Medulla oblongata (tissue), 1 donor: ENCODE measurements at regions not wholly inside any gene's neighbourhood (a gene's known extent, or its start where the extent isn't known, plus 50 kb on each side); places are given as distances from the start of the nearest gene placed in this dataset.

ENCODE experiments used
- DNase-seq: peaks from one replicate; pipeline ENCODE4 v3.0.0-alpha.2; 2015; ENCODE audit errors: extremely low spot score

DNA sequence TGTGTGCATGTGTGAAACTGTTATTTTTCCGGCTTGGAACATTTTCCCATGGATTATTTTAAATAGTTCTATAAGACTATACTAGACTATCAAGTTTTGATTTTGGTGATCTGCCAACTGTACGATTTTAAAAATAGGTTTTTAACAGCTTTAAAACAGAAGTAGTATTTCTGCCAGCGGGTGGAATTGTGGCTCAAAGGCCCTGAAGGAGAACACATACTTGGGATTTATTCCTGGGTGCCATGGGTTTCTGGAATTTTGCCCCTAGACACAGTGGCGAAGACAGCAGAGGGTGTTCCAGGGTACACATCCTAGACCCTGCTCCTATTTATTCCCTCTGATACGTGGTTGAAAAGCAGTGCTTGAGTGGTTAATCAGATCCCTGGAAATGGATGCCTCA lies 81.7 kb upstream of the IPO9 start:
- no peak for DNase-seq

- no peak for DNase-seq
These were observed 80.6 kb upstream of the IPO9 start for GRCh38 chr1:201748335-201748734.

GRCh38 chr1:201749059-201749690 lies 79.8 kb upstream of the IPO9 start:
- no peak for DNase-seq

GRCh38 chr1:201750120-201750519 lies 78.8 kb upstream of the IPO9 start:
- DNase-seq: no peak

GRCh38 chr1:201750934-201751333 lies 78.0 kb upstream of the IPO9 start:
- DNase-seq: no peak

DNA sequence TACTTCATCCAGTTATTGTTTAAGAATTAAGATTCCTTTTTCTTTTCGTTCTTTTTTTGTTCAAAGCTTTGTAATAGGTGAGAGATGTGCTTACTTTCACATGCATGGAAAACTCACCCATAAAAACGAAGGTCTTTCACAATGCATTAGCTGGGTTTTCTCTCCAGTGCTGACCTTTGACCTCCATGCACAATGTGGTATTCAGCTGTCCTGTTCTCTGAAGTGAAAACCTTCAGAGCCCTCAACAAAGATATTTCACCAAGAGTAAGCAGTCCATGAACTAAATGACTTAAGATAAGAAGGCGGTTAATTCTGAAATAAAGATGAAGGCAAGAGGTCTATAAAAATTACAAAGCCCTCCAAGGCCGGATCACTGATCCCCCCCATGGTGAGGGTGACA lies 77.1 kb upstream of the IPO9 start:
- DNase-seq: no peak

DNA sequence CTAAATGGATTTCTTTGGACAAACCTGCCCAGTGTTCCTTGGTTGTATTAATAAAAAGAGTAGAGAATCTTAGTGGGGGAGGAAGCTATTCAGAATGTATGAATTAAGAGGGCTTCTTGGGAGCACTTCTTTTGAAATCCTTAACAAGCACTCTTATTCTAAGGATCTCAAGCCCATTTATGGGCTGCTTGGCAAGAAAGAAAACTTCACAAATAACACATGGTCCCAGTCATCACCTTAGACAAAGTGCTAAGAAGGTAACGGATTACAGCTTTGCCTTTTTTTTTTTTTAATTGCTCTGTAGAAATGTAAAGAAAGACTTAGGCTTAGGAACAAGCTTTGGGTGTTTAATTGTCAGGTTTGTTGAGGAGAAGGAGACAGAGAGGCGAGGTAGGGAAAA lies 76.6 kb upstream of the IPO9 start:
- DNase-seq: no peak

DNA sequence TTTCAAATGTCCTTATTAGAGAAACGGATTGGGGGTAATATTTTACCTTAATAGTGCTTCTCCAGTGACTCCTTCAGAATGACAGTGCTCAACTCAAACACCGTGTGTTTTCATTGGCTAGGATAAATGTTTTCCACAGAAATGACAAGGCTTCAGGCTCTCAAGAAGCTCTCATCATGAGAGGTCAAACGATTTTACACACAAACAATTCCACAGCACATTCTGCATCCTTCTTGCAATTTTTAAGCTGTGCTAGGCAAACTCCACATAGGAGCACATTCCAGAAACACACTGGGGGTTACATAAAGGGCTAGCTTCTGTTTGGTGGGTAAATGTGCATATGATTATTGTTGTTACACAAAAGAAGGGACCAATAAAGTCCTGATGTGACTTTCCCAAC lies 75.5 kb upstream of the IPO9 start:
- no peak for DNase-seq

- DNase-seq: no peak
These were observed 74.6 kb upstream of the IPO9 start for GRCh38 chr1:201754353-201754752.

DNA sequence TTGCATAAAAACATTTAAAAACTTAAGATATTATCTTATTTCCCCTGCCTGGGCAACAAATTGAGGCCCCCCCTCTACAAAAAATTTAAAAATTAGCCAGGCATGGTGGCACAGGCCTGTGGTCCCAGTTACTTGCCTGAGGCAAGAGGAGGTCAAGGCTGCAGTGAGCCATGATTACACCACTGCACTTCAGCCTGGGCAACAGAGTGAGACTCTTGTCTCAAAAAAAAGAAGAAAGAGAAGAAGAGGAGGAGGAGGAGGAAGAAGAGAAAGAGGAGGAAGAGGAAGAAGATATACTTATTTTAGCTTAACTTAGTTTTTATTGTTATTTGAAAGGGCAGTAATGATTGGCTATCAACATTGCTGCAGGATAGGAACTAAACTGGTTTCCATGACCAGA lies 73.8 kb upstream of the IPO9 start:
- no peak for DNase-seq

DNA sequence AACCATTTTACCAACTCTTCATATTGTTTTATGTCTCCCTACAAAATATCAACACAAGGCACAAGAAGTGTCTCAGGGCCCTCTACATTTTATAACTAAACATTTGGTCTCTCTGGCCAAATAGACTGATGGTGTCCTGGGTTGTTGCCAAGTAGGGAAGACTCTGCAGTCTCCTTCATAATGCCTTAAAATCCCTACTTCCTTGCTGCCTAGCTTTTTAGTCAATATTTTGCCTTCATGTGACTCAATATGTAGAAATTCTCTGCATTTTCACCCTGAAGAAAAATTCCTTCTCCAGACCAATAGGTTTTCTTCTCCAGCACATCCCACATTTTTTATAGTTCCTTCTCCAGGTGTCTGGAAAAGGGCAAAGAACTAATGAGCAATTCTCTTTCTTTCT lies 72.6 kb upstream of the IPO9 start:
- no peak for DNase-seq

- DNase-seq: no peak
These were observed 70.4 kb upstream of the IPO9 start for GRCh38 chr1:201758499-201759050.

DNA sequence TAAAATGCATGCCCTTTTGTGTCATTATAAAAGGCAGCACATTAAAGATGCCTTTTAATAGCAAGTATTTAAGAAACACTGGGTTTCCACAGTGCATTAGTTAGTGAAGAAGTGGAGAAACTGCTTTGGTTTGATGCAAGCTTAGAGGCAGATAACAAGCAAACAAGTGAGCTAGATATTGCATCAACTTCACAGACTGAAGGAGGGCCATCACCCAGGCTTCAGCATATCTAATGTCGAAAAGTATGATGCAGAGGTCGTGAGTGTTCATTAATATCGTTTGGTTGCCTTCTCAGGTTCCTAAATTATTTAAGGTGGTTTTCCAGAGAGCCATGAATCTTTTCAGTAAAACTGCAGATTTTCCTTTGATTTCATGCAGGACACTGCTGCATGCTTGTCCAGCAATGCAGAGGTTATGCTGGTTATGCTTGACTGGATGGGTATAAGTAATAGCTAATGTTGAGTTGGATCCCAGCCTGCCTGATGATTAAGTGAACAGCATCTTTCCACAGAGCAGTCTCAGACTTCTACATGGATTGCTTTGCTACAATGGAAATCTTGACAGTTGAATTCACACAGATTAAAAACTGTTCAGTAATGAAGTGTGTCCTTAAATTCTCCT lies 69.7 kb upstream of the IPO9 start:
- DNase-seq: no peak

- no peak for DNase-seq
These were observed 68.4 kb upstream of the IPO9 start for GRCh38 chr1:201760516-201760915.

GRCh38 chr1:201761178-201761577 lies 67.8 kb upstream of the IPO9 start:
- DNase-seq: no peak

DNA sequence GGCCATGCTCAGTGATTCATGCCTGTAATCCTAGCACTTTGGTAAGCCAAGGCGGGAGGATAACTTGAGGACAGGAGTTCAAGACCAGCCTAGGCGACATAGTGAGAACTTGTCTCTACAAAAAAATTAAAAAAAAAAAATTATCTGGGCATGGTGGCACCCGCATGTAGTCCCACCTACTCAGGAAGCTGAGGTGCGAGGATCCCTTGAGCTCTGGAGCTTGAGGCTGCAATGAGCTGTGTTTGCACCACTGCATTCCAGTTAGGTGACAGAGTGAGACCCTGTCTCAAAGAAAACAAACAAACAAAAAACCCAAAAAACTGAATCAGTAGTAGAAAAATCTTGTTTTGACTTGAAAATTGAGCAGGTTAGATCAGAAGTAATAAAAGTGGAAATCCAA lies 67.1 kb upstream of the IPO9 start:
- DNase-seq: no peak

GRCh38 chr1:201762381-201762780 lies 66.6 kb upstream of the IPO9 start:
- DNase-seq: no peak

DNA sequence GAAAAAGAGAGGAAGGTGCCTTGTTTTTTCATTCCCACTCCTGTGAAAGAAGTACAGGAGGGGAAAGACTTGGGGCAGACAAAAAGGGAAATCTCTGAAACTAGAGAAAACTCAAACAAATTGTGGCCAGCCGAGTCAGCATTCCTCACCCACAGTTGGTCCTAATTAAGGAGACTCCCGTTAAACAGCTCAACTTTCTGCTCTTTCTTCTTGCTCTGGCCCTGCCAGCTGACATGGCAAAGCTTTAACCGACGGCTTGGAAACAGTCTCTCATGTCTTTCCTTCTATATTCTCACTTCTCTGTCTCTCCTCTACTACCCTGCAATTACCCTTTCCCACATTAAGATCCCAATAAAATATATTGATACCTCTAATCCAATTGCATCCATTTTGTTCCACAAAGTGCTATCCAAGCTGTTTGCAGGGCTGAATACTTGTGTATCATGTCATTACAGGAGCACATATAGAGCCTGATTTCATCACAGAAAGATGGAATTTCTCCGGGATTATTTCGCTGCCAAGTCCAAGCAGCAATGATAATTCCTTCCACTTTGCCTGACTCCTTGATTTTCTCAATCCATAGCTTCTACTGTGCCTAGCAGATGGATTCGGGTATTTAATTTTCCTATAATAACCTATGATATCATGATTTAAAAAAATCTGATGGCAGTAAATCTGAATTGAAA lies 65.4 kb upstream of the IPO9 start:
- no peak for DNase-seq

GRCh38 chr1:201764166-201764565 lies 64.8 kb upstream of the IPO9 start:
- no peak for DNase-seq

DNA sequence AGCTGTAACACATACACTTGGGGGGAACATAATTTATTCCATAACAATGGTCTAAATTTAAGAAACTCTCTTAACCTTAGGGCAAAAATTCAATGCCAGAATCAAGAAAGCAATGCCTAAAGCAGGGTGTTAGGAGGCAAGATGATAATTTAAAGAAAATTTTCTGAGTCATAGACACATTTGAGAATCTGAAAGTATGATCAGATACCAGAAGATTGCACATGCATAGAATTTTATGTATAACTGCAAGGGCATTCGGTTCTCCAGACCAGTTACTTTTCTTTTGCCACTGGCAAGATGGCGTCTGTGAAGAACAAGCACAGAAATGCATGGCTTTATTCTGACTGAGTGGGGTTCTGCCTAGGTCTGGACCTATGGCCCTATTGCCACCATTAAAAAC lies 64.4 kb upstream of the IPO9 start:
- DNase-seq: no peak

- no peak for DNase-seq
These were observed 62.7 kb upstream of the IPO9 start for GRCh38 chr1:201766131-201766866.

GRCh38 chr1:201767339-201767738 lies 61.6 kb upstream of the IPO9 start:
- no peak for DNase-seq
